ENCODE measurements at regions not wholly inside any gene's neighbourhood (a gene's known extent, or its start where the extent isn't known, plus 50 kb on each side); places are given as distances from the start of the nearest gene placed in this dataset.

- no peak for DNase-seq
These were observed 147.9 kb upstream of the BTBD3 start for GRCh38 chr20:11769825-11770224.

DNA sequence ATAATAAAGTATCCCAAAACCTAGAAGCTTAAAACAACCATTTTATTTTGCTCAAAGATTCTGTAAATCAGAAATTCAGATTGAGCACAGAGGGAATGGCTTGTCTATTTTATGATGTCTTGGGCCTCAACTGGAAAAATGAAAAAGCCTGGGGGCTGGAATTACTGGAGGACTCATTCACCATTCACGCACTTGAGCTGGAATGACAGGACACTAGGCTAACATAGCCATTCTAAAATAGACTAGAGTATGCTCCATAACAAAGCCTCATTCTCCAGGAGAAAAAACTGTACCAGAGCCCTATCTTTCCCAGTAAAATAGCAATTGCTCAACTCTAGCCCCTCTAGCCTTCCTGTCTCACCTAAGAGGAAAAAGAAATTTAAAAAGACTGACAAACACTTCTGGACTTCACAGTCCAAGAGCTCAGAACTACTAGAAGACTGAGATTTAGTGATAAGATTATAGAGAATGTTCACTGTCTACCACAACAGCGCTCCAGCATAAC lies 145.4 kb upstream of the BTBD3 start:
- no peak for DNase-seq

GRCh38 chr20:11776687-11777086 lies 141.0 kb upstream of the BTBD3 start:
- no peak for DNase-seq

- no peak for DNase-seq
These were observed 140.1 kb upstream of the BTBD3 start for GRCh38 chr20:11777387-11778205.

GRCh38 chr20:11778206-11778570 lies 139.5 kb upstream of the BTBD3 start:
- DNase-seq, result no peak

DNA sequence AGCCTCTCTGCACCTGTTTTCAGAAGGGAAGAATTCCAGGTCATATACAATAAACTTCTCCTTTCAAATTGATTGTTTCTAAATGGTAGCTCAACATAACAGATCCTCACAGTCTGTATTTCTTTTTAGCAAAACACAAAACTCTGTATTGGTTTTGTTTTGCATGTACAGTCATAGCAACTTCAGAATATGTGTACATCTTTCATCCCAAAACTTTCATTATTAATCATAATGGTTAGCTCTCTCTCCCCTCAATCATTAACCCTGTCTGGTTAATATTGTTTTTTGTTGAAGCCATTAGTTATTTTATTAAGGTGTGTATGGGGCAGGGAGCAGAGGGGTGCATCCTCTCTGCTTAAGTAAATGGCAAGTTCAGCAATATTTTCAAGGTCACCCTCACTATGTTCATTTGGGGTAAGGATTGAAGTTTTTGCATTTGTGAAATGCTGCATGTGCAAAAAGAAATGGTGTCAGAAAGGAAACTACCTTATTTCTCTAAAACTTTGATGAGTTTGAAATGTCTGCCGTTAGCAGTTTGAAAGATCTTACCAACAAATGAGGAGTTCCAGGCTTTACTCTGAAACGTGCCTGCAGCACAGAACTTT lies 136.8 kb upstream of the BTBD3 start:
- DNase-seq, result no peak

DNA sequence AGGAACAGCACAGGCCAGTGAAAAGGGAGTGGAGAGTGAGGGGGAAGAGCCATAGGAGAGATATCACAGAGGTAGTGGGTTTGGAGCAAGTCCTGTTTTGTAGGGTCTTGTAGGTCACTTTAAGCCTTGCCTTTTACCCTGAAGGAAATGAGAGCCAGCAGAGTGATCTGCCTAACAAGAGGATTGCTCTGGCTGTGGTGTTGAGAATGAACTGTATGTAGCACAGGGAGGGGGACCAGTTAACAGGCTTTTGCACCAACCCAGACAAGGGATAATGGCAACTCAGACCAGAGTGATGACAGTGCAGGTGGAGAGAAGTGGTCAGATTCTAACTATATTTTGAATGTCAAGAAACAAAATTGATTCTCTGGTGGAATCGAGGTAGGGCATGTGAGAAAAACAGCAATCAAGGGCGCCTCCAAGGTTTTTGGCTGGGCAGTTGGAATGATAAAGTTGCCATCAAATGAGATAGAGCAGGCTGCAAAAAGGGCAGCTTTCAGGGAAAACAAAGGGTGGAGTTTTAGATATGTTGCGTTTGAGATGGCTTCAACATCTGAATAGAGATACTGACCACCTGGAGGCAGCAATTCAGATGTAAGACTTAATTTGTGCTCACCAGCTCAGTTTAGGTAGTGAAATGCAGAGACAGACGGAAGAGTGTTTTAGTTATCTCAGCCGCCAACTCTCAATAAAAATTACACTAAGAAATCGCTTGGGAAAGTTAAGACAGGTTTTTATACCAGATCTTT lies 134.4 kb upstream of the BTBD3 start:
- no peak for DNase-seq

- no peak for DNase-seq
These were observed 131.7 kb upstream of the BTBD3 start for GRCh38 chr20:11785885-11786507.

GRCh38 chr20:11790046-11790445 lies 127.6 kb upstream of the BTBD3 start:
- DNase-seq, result no peak

GRCh38 chr20:11791316-11791715 lies 126.4 kb upstream of the BTBD3 start:
- DNase-seq, result no peak

DNA sequence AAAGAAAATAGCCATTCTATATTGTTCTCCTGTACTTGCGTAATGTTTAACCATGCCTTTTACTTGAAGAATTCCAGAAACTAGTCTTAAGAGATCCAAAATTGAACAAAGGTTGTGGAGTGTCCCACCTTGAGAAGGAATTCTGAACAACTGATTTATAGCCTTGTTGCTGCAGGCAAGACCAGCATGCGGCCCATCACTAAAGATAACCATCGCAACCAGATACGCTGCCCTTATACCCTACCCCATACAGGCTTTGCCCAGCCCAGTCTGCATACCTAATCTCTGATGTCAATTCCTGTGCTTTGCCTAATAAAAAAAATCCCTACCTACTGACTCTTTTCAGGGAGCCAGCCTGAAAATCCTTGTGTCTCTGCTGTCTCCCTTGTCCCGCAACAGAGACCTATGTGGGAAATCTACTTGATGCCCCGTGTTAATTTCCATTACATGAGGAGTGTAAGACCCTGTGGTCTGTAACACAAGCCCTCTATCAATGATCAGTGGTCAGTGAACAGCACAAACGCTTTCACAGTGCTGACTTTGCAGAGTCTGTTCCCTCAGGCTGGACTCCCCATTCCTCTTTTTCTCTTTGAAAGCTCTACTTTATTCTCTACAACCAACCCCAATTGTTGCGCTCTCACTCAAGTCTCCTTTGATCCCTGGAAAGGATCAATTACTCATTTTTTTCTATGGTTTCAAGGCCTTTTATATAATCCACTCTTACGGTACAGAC lies 125.7 kb upstream of the BTBD3 start:
- no peak for DNase-seq

- DNase-seq, result no peak
These were observed 125.1 kb upstream of the BTBD3 start for GRCh38 chr20:11792568-11792953.

DNA sequence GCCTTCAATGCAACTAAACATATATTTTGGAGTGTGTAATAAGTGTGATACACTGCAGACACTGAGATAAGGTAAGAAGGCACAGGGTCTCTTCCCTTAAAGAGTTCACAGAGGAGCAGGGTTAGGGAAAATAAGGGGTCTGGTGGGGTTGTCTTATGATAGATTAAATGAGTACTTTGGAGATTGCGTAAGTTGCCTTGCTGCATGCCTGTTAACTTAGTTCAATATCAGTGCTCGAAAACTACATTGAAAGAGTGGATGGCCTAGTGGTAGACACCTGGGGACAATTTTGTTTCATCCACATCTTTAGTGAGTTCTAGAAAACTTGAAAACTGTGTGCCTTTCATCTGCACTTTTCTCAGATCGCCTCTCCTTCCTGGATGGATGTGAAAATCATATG lies 123.2 kb upstream of the BTBD3 start:
- DNase-seq, result no peak

GRCh38 chr20:11795071-11795615 lies 122.5 kb upstream of the BTBD3 start:
- DNase-seq, result no peak

- DNase-seq, result no peak
These were observed 121.7 kb upstream of the BTBD3 start for GRCh38 chr20:11796026-11796425.

DNA sequence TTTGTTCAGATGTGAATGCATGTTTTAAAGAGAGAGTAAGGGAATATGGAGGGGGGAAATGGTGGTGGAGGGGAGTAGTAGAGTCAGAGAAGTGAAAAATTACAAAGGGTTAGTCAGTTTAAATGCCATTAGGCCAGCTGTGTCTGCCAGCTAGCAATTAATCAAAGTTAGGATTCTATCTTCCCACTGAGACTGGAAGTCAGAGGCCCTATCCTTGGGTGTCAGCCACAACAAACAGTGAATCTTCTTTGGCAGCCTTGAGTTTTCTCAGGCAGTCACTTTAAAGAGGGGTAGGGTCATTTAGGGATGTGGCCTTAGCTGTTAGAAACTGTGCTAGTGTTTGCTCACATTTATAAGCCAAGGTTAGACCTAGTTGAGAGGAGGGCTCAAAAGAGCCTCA lies 120.5 kb upstream of the BTBD3 start:
- DNase-seq, result no peak

- no peak for DNase-seq
These were observed 118.4 kb upstream of the BTBD3 start for GRCh38 chr20:11799281-11799684.

- DNase-seq, result no peak
These were observed 110.3 kb upstream of the BTBD3 start for GRCh38 chr20:11807054-11808048.

- no peak for DNase-seq
These were observed 108.9 kb upstream of the BTBD3 start for GRCh38 chr20:11808841-11809240.

- no peak for DNase-seq
These were observed 107.2 kb upstream of the BTBD3 start for GRCh38 chr20:11810311-11811083.
